Parathyroid adenoma (tissue), 2 donors: ENCODE measurements at regions not wholly inside any gene's neighbourhood (a gene's known extent, or its start where the extent isn't known, plus 50 kb on each side); places are given as distances from the start of the nearest gene placed in this dataset.
"Not testable (repeated sequence)": the region's sequence is repeated elsewhere in the genome, so short reads cannot be mapped to it uniquely, and the experiment has no call there.

Experiments used
- H2AFZ ChIP-seq: fragments of 300-600 bp; sonication (generic); one replicate; pipeline ENCODE4 v1.7.0; 2017; ENCODE audit warnings: antibody characterized with exemption, mild to moderate bottlenecking
- H3K27ac ChIP-seq: fragments of 300-600 bp; sonication (generic); one replicate; pipeline ENCODE4 v1.7.0; 2017
- H3K27me3 ChIP-seq: fragments of 300-600 bp; sonication (generic); one replicate; pipeline ENCODE4 v1.7.0; 2017; ENCODE audit warnings: low read length; ENCODE audit not compliant: control insufficient read depth, insufficient read depth
- H3K36me3 ChIP-seq: fragments of 300-600 bp; sonication (generic); one replicate; pipeline ENCODE4 v1.7.0; 2017; ENCODE audit warnings: low read length; ENCODE audit not compliant: control insufficient read depth, insufficient read depth
- H3K4me1 ChIP-seq: fragments of 300-600 bp; sonication (generic); one replicate; pipeline ENCODE4 v1.7.0; 2017; ENCODE audit warnings: control low read depth
- H3K4me2 ChIP-seq: fragments of 300-600 bp; sonication (generic); one replicate; pipeline ENCODE4 v1.7.0; 2017; ENCODE audit warnings: low read length
- H3K4me3 ChIP-seq: fragments of 300-600 bp; sonication (generic); one replicate; pipeline ENCODE4 v1.7.0; 2017; ENCODE audit warnings: low read depth, low read length
- H3K79me2 ChIP-seq: fragments of 300-600 bp; sonication (generic); one replicate; pipeline ENCODE4 v1.7.0; 2017; ENCODE audit warnings: control low read depth
- H3K9ac ChIP-seq: fragments of 300-600 bp; sonication (generic); one replicate; pipeline ENCODE4 v1.7.0; 2017; ENCODE audit warnings: mild to moderate bottlenecking
- H3K9me3 ChIP-seq: fragments of 300-600 bp; sonication (generic); one replicate; pipeline ENCODE4 v1.7.0; 2017; ENCODE audit warnings: low read length; ENCODE audit not compliant: control insufficient read depth
- TF ChIP-seq, protein P1 (sequence below): fragments of 300-600 bp; sonication (generic); IDR thresholded peaks from one replicate; pipeline ENCODE4 v1.7.0; 2017; ENCODE audit warnings: antibody characterized with exemption, mild to moderate bottlenecking
- donor health status: primary hyperparathyroidism.

GRCh38 chr11:101835506-101836063 is 79.2 kb upstream of the CEP126 start:
- no peak overlapping the region for H3K9ac ChIP-seq
- H3K9me3 ChIP-seq, result no peaks in the 10 kb centered on the region

DNA sequence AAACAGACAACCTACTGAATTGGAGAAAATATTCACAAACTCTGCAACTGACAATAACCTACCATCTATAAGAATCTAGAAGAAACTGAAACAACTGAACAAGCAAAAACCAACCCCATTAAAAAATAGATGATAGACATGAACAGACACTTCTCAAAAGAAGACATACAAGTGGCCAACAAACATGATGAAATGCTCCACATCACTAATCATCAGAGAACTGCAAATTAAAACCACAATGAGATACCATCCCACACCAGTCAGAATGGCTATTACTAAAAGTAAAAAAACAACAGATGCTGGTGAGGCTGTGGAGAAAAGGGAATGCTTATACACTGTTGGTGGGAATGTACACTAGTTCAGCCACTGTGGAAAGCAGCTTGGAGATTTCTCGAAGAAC is 84.3 kb upstream of the CEP126 start:
- H3K9ac ChIP-seq, H3K27ac ChIP-seq, H2AFZ ChIP-seq, H3K36me3 ChIP-seq, H3K4me1 ChIP-seq, H3K79me2 ChIP-seq, H3K27me3 ChIP-seq, H3K9me3 ChIP-seq, H3K4me3 ChIP-seq, H3K4me2 ChIP-seq: not testable (repeated sequence)

More at GRCh38 chr11:101835506-101836063, 79.2 kb upstream of the CEP126 start:
- Histone ChIP-seq H3K4me1 (no peaks in the 10 kb centered on the region), H3K36me3 (no peaks in the 10 kb centered on the region), H3K79me2 (no peaks in the 10 kb centered on the region), H3K4me2 (no peak overlapping the region), H3K27ac (no peak overlapping the region), H3K4me3 (no peak overlapping the region), H3K27me3 (no peaks in the 10 kb centered on the region), H2AFZ (no peak overlapping the region)
- TF ChIP-seq, protein P1, sequence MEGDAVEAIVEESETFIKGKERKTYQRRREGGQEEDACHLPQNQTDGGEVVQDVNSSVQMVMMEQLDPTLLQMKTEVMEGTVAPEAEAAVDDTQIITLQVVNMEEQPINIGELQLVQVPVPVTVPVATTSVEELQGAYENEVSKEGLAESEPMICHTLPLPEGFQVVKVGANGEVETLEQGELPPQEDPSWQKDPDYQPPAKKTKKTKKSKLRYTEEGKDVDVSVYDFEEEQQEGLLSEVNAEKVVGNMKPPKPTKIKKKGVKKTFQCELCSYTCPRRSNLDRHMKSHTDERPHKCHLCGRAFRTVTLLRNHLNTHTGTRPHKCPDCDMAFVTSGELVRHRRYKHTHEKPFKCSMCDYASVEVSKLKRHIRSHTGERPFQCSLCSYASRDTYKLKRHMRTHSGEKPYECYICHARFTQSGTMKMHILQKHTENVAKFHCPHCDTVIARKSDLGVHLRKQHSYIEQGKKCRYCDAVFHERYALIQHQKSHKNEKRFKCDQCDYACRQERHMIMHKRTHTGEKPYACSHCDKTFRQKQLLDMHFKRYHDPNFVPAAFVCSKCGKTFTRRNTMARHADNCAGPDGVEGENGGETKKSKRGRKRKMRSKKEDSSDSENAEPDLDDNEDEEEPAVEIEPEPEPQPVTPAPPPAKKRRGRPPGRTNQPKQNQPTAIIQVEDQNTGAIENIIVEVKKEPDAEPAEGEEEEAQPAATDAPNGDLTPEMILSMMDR, result no peak

GRCh38 chr11:101825531-101825930 is 89.3 kb upstream of the CEP126 start:
- no peaks in the 10 kb centered on the region for H3K79me2 ChIP-seq
- no peaks in the 10 kb centered on the region for H3K9me3 ChIP-seq
- H3K36me3 ChIP-seq, result no peaks in the 10 kb centered on the region
- H3K27ac ChIP-seq, result no peak overlapping the region
- no peak overlapping the region for H3K4me2 ChIP-seq
- no peak overlapping the region for H3K4me3 ChIP-seq
- no peaks in the 10 kb centered on the region for H3K4me1 ChIP-seq
- no peak overlapping the region for H2AFZ ChIP-seq
- TF ChIP-seq, protein P1, result no peak
- H3K27me3 ChIP-seq, result no peaks in the 10 kb centered on the region
- no peak overlapping the region for H3K9ac ChIP-seq

GRCh38 chr11:101817581-101817980 is 97.2 kb upstream of the CEP126 start:
- TF ChIP-seq, protein P1, result no peak
- Histone ChIP-seq H3K4me3 (no peak overlapping the region), H3K27me3 (no peaks in the 10 kb centered on the region), H3K27ac (peak overlapping the region; percentile 15), H3K9me3 (no peaks in the 10 kb centered on the region), H3K4me1 (no peaks in the 10 kb centered on the region), H3K9ac (no peak overlapping the region), H3K36me3 (no peaks in the 10 kb centered on the region), H3K79me2 (no peaks in the 10 kb centered on the region), H2AFZ (no peak overlapping the region), H3K4me2 (no peak overlapping the region)

DNA sequence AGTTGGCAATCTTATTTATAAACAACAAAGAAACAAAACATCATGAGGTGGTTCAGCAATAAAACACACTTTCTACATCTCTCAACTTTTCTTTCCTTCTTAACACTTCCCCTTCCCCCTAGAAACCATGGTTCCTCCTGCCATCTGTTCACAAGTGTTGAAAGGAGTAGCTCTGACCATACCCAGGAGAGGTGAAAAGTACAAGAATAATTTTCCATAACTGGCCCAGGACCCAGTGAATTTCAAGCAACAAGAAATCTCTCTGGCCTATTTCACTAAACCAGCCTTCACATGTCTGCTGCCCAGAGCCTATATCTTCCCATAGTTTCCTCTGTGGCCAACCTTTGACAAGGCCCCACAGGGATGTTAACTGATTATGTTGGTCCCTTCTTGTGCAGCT is 98.2 kb upstream of the CEP126 start:
- Histone ChIP-seq H3K4me2 (no peak overlapping the region), H3K4me1 (no peaks in the 10 kb centered on the region), H3K36me3 (no peaks in the 10 kb centered on the region), H3K4me3 (no peak overlapping the region), H3K79me2 (no peaks in the 10 kb centered on the region), H3K27me3 (no peaks in the 10 kb centered on the region), H3K27ac (peak overlapping the region; percentile 32), H3K9ac (no peak overlapping the region), H3K9me3 (no peaks in the 10 kb centered on the region), H2AFZ (no peak overlapping the region)
- TF ChIP-seq, protein P1, result no peak
